ENCODE measurements at regions not wholly inside any gene's neighbourhood (a gene's known extent, or its start where the extent isn't known, plus 50 kb on each side); places are given as distances from the start of the nearest gene placed in this dataset.

GRCh38 chr1:17911791-17912190 is 156.7 kb downstream of the ACTL8 start:
- H3K36me3 ChIP-seq: no peaks in the 10 kb centered on the region
- no peaks in the 10 kb centered on the region for H3K4me1 ChIP-seq
- H3K4me3 ChIP-seq: no peak overlapping the region
- intact Hi-C loops (cut with DNase I; ENCODE audit: low total_unique reads): no loop called here
- no peaks in the 10 kb centered on the region for H3K9me3 ChIP-seq
- H3K27me3 ChIP-seq: no peaks in the 10 kb centered on the region
- DNase-seq: no peak
- H3K27ac ChIP-seq: no peak overlapping the region
- TF ChIP-seq, protein P1, sequence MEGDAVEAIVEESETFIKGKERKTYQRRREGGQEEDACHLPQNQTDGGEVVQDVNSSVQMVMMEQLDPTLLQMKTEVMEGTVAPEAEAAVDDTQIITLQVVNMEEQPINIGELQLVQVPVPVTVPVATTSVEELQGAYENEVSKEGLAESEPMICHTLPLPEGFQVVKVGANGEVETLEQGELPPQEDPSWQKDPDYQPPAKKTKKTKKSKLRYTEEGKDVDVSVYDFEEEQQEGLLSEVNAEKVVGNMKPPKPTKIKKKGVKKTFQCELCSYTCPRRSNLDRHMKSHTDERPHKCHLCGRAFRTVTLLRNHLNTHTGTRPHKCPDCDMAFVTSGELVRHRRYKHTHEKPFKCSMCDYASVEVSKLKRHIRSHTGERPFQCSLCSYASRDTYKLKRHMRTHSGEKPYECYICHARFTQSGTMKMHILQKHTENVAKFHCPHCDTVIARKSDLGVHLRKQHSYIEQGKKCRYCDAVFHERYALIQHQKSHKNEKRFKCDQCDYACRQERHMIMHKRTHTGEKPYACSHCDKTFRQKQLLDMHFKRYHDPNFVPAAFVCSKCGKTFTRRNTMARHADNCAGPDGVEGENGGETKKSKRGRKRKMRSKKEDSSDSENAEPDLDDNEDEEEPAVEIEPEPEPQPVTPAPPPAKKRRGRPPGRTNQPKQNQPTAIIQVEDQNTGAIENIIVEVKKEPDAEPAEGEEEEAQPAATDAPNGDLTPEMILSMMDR (IDR thresholded peaks at IDR 0.05): no peak
- no peak for TF ChIP-seq POLR2A (IDR thresholded peaks at IDR 0.05)

GRCh38 chr1:17912491-17912890 is 157.4 kb downstream of the ACTL8 start:
- Histone ChIP-seq H3K4me1 (no peaks in the 10 kb centered on the region), H3K36me3 (no peaks in the 10 kb centered on the region), H3K9me3 (no peaks in the 10 kb centered on the region), H3K4me3 (no peak overlapping the region), H3K27ac (no peak overlapping the region), H3K27me3 (no peaks in the 10 kb centered on the region)
- intact Hi-C loops (cut with DNase I; ENCODE audit: low total_unique reads): no loop called here
- no peak for DNase-seq
- no peak for TF ChIP-seq POLR2A (IDR thresholded peaks at IDR 0.05)
- TF ChIP-seq, protein P1 (IDR thresholded peaks at IDR 0.05): no peak

- no peaks in the 10 kb centered on the region for H3K27me3 ChIP-seq
- no peaks in the 10 kb centered on the region for H3K4me1 ChIP-seq
- TF ChIP-seq POLR2A (IDR thresholded peaks at IDR 0.05): no peak
- no peak for DNase-seq
- intact Hi-C loops (cut with DNase I; ENCODE audit: low total_unique reads): no loop called here
- H3K27ac ChIP-seq: no peak overlapping the region
- no peaks in the 10 kb centered on the region for H3K9me3 ChIP-seq
- no peaks in the 10 kb centered on the region for H3K36me3 ChIP-seq
- H3K4me3 ChIP-seq: no peak overlapping the region
These were observed 158.4 kb downstream of the ACTL8 start for GRCh38 chr1:17913326-17914115.

DNA sequence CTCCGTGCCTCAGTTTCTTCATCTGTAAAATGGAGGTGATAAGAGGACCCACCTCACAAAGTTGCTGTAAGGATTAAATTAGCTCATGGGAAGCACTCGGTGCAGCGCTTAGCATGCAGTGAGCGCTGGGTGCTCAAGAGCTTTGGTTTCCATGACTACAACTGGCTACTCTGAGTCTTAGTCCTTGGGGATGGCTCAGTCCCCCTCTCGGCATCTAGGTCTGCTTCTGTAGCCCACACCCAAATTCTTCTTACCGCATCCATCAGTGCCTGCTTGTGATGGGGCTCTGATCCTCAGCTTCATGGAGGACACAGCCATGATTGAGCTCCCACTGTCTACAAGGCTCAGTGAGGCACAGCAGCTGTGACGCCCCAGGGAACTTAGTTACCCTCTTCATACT is 159.0 kb downstream of the ACTL8 start:
- H3K4me3 ChIP-seq: no peak overlapping the region
- H3K9me3 ChIP-seq: no peaks in the 10 kb centered on the region
- H3K36me3 ChIP-seq: no peaks in the 10 kb centered on the region
- no peak overlapping the region for H3K27ac ChIP-seq
- no peak for TF ChIP-seq POLR2A (IDR thresholded peaks at IDR 0.05)
- TF ChIP-seq, protein P1 (IDR thresholded peaks at IDR 0.05): no peak
- no peaks in the 10 kb centered on the region for H3K4me1 ChIP-seq
- no peak for DNase-seq
- H3K27me3 ChIP-seq: no peaks in the 10 kb centered on the region
- intact Hi-C loops (cut with DNase I; ENCODE audit: low total_unique reads): no loop called here

DNA sequence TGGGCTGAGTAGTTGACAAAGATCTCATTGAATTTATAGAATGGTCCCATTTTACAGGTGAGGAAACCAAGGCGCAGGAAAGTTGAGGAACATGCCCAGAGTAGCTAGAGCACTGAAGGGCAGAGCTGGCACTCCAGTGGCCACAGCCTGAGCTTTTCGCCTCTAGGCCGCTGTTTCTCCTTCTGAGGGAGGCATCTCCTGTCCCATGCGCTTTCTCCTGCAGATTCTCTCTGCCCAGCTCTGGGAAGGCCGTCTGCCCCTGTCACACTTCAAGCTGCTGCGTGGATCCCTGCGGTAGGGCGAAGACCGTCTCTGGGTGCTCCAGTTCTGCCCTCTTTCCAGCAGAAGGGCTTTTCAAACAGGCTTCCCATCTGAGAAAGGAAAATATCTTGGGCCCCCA is 159.9 kb downstream of the ACTL8 start:
- intact Hi-C loops (cut with DNase I; ENCODE audit: low total_unique reads): no loop called here
- Histone ChIP-seq H3K4me1 (no peaks in the 10 kb centered on the region), H3K27ac (no peak overlapping the region), H3K27me3 (no peaks in the 10 kb centered on the region), H3K9me3 (no peaks in the 10 kb centered on the region), H3K4me3 (no peak overlapping the region), H3K36me3 (no peaks in the 10 kb centered on the region)
- TF ChIP-seq, protein P1 (IDR thresholded peaks at IDR 0.05): no peak
- TF ChIP-seq POLR2A (IDR thresholded peaks at IDR 0.05): no peak
- no peak for DNase-seq

All from uterus (tissue), 3 donors.